Renal cortex interstitium (tissue), 11 donors: ENCODE measurements at regions not wholly inside any gene's neighbourhood (a gene's known extent, or its start where the extent isn't known, plus 50 kb on each side); places are given as distances from the start of the nearest gene placed in this dataset.

Source experiments
- DNase-seq, 11 donors: peaks; one replicate each; pipeline ENCODE4 v3.0.0-alpha.2; 2013; ENCODE audit warnings: low read depth in 9 of 11, low spot score in 4 of 11; ENCODE audit errors: extremely low read depth in 1 of 11

DNA sequence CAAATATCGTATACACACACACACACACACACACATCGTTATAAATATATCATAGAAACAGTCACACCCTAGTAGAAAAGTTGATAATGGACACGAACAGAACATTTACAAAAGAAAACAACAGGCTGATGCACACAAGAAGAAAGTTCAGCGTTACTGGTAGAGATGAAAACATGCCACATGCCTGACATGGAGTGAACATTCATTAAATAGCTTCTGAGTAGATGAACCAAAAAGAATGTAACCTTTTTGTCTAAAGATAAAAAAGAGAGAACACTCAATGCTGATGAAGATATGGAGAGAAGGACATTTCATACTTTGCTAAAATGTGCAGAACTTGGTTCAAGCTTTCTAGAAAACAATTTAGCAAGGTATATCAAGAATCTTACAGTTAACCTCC lies 173.4 kb upstream of the KLF14 start:
- DNase-seq: no peak

DNA sequence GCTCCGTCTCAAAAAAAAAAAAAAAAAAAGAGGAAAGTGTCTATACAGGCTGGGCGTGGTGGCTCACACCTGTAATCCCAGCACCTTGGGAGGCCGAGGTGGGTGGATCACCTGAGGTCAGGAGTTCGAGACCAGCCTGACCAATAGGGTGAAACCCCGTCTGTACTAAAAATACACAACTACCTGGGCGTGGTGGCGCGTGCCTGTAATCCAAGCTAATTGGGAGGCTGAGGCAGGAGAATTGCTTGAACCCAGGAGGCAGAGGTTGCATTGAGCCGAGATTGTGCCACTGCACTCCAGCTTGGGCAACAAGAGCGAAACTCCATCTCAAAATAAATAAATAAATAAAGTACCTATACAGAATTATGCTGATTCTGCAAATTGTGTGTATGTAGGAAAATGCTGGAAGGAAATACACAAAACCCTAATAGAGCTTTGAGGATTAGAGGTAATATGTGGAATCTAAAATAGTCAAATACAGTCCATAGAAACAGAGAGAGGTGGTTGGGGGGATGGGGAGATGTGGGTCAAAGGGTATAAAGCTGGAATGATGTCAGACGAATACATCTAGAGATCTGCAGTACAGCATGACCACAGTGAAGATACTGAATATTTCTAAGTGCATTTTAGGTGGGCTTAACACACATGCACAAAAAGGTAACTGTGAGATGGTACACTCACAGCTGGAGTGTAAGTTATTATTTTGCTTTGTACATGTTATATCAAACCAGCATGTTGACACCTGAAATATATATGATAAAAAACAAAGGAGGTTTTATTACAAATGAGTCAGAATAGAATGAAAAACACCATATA lies 174.5 kb upstream of the KLF14 start:
- no peak for DNase-seq

DNA sequence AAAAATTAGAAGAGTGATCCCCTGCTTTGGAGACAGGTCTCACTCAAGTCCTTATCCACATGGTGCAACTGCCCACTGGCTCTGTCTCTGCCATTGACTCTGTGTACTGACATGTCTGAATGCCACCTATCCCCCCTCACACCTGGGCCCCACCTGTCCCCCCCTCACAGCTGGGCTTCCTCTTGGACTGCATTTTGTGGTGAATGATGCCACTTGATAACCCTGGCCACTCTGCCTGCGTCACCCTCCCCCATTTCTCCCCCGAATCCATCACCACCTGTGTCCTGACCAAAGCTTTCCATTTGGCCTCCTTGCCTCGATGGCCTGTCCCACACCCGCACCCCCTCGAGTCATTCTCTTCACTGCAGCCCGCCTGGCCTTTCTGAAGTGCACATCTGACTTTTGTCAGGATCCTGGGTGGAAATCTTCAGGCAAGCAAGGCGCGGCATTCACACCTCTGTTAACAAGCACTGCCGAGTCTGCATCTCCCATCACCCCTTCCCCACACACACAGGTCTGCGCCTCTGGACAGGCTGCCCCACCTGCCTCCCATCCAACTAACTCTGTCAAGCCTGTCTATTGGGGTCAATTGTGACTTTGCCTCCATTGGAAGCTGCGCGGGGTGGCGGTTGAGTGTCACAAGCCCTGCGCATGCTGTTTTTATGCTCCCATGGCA lies 175.3 kb upstream of the KLF14 start:
- DNase-seq: no peak

DNA sequence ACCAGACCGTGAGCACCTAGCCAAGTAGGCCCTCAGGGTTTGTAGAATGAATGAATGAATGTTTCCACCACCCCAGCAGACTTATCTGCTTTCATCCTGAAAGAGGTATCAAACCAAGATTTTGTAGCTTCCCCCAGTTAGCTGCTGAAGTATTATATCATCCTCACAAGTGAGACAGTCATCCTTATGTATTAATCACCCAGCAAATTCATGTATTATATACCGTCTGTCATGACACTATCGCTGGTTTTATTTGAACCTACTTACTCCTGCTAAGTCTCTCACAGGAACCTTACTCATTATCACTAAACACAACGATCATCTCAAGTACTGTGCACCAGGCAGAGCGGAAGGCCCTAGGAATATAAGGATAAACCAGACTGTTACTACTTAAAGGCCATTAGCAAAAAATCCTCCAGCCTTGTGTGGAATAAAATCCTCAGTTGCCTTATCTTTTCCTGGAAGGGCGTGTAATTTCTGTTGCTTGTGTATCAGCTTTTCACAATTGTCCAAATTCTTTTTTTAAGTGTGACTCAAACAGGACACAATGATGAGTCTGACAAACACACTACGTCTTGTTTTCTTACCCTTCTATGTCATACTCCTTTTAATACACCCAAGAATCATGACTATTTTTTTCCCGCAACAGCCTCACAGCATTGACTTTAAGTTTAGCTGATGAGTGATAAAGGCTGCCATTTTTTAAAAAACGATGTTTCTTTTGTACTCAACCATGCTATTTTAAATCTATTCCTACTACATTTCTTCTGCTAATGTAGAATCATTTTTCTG lies 176.1 kb upstream of the KLF14 start:
- DNase-seq: no peak

DNA sequence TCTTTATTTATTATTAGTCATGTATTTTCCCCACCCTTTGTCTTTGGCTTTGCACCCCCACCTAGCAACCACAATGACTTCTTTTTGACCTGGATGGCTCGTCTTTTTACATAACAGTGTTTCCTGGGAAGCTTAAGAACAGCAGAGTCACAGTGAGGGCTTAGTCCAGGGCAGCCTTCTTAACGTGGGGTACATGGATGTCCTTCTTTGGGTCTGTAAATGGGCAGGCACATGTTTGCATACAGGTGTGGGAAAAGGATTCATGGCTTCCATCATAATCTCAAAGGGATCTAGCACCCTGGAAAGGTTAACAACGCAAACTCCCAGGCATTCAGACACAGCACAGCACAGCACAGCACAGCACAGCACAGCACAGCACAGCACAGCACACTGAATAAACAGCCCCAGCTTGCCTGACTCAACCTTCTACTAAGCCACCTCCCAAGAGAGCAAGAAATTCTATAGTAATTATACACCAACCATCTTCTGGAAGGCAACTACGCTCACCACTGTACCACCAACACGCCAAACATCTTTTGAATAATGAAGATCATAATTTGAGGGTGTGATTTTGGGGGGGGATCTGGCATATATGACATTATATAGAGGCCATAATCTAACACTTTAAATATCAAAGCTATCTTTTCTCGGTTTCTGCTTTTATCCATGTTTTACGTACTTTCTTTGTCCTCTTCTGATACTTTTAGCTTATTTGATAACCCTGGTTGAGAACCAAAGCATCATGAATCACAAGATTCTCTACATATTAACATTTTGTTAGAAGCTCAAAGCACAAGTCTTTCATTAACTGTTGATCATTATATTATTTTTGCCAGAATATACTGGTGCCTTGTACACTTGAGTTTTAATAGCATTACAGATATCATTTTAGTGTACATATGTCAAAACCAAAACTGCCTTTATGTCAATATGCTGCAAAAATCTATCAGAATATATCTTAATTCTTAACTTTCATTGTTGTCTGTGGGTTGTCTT lies 177.2 kb upstream of the KLF14 start:
- DNase-seq: no peak

DNA sequence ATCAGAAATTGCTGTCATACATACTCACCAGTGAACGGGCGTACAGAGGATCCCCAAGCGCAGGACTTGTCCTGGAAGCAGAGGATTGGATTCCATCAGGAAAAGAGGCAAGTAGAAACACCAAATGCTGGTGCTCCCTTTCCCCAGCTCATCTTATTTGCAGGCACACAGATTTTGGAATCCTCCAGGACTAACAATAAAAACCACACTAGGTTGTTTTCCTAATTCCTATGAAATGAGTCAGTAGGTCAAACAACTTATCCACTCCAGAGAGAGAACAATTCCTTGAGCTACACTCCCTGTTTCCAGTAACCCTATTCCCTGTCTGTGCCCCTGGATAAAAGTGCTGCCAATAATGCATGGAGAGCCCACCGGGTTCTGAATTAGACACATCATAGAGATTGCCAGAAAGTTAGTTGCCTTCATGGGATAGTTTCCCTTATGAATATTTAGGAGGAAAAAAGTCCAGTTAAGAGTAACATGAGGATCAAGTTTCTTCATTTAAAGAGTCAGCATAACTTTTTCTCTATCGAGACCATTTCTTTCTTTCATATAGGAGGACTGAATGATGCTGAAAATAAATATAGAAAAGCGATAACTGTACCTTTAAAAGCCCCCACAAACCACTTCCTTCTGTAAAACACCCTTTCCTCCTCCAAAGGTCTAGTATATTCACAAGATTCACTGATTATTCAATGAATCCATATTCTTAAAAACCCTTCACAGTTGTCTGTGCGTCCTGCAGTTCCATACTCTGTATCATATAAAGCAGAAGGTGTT lies 178.3 kb upstream of the KLF14 start:
- no peak for DNase-seq

DNA sequence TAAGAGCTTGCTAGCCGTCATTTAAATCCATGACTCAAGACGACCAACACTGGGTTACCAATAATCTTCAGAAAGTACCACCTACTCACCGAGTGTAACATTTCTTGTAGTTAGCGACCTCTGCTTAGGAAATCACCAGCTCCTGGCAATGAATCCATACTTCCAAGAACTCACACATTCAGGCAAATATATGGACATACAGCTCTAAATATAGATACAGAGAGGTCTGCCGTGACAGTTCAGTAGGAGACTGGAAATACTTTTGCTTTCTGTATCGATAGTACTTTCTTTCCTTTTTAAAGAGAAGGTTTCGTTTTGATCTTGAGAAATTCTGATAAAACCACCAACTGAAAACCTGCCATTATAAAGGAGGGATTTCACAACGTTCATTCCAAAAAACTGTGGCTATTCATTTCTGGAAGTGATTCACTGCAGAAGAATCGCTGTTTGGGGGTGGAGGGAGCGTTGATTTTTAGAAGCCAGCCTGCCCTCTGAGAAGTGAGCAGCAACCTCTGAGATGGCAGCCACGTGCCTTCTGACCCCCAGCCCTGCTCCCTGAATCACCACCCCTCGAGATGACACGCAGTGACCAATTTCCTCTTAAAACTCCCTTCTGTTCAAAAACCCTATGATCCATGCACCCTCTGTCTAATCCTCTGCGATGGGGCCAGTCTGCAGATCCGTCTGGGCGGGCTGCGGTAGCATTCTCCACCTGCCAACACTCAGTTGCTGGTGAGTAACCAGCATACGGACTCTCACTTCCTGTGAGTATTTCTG lies 179.0 kb upstream of the KLF14 start:
- no peak for DNase-seq

DNA sequence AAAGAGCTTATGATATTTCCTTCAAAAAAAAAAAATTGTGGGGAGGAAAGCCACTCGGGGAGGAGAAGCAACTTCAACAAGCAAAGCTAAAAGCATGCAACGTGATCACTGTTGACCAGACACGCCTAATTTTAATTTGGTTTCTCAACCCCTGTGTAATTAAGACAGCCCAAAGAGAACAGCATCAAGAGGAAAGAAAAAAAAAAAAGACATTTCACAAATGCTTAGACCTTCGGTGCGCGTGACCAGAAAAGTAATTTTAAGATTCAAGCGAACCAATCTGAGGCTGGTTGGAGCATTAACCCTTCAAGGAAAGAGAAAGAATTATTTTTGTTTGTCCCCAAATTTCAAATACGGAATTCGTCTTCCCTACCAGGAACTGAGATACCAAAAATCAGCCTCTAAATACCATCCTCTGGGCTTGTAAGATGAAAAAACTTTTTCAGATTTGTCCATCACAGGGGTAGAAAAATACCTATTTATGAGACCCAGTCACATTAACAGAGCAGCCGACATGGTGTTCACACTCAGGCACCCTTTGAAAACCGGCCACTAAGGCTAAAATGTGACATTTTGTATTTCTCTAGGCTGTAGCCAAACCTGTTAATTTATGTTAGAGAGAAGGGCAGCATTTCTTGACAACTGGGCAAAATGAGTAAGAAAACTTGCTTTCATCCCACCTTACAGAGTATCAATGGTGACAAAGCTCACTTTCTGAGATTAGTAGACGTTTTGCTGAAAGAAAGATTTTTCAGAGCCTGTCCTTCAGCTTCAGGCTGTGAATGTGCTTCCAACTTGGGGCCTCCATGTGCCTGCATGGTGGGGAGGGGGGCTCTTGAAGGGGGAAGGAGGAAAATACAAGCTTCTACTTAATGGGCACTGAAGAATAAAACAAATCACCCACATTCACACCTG lies 179.9 kb upstream of the KLF14 start:
- DNase-seq: no peak

DNA sequence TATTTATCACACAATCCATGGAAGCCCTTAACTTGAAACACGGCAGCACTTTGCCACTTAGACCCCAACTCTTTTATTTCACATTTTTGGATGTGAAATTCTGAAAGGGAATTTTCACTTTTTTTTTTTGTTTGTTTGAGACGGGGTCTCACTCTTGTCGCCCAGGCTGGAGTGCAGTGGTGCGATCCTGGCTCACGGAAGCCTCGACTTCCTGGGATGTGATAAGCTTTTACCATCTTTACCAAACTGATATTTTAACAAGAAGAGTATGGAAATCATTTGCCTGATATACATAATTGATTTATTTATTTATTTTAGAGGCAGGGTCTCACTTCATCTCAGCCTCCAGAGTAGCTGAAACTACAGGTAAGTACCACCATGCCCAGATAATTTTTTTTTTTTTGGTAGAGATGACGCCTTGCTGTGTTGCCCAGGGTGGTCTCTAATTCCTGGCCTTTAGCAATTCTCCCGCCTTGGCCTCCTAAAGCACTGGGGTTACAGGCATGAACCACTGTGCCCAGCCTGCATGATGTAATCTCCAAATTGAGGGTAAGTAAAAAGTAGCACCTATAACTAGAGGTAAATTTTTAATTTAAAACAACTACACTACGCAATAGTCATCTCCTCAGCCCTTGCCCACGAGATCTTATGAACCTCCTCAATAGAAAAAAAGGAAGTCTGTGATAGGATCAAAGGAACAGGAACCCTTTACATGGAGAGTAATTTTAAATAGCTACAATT lies 180.7 kb upstream of the KLF14 start:
- DNase-seq: no peak

DNA sequence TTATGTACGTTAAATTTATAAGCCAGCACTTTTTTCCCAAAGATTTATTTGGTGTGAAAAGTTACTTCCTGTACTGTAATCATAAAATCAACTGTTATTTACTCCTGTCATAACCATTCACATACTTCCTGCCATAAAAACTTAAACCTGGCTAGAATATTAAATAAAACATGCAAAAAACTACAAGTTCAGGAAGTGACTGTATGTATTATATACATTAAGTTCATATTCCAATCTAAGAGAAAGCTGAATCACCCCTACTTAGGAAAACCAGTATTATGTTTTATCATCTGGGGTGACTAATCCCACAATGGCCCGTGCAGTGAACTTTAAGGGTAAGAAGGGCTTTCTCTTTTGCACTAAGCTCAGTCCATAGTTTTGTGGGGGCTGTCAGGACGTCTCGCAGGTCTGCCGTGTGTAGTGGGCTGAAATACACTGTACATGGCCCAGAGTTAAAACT lies 183.7 kb upstream of the KLF14 start:
- DNase-seq: no peak

DNA sequence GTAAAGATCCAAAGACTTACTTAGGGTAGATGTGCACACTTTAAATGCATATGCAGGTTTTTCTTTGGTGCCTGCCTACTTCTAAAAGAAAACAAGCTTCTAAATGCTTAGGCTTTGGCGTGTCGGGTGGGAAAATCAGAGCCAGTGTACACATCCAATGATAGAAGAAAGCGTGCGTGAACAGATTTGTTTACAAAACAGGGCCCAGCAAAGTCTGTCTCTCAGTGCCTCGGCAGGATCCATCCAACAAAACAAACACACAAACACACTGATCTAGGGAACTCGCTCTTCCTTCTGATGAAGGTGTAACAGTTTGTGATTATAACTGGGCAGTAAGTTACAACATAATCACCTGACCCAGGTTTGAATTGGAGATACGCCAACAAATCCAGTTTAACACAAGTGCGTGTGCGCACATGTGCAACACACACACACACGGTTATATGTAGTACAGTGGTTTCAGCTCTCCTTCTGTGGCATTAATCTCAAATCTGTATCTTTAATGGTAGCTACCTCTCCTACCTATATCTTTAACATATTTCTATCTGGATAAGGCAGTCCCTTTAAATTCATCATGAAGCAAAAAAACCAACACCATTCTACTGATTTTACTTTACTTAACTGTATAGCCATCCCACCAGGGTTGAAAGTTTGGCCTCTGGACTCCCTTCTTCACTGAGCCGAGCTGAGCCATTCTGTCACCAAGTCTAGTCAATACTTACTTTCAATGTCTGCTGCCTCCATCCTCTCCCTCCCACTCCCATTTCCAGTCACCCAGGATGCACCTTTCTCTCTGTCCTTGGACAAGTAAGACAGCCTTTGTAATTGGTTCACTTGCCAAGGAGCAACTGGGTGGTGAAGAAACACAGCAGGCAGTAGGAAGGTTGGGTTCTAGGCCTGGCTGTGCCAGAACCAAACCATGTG lies 184.4 kb upstream of the KLF14 start:
- DNase-seq: no peak

DNA sequence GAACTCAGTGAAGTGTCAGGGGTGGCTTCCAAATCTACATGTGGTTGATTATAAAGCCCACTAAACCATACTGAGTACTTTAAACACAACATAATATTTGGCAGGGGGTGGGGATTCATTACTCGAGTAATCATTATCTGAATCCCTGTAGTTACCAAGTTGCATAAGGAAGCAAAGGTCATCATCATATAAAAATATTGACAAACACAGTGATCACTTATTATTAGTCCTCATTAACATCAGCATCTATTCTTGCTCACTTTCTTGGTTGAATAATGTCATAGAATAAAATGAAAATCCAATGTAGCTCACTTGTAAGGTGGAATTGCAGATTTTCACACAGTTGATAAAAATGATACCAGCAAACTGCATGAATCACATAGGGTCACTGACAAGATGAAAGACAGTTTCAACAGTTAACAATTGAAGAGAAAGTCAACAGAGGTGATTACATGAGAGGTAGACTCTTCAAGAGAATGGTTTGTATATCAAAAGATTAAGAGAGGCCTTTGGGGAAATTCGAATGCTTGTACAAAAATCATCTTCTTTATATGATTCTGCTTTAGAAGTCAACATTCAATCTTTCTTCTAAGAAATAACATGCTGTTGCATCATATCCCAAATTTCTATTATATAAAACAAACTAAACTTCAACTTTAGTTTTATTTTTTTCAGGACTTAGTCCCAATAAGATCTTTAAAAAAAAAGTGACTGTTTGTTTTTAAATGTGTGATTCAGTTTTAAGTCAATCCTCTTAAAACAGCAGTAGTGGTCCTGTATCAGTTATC lies 185.5 kb upstream of the KLF14 start:
- no peak for DNase-seq

DNA sequence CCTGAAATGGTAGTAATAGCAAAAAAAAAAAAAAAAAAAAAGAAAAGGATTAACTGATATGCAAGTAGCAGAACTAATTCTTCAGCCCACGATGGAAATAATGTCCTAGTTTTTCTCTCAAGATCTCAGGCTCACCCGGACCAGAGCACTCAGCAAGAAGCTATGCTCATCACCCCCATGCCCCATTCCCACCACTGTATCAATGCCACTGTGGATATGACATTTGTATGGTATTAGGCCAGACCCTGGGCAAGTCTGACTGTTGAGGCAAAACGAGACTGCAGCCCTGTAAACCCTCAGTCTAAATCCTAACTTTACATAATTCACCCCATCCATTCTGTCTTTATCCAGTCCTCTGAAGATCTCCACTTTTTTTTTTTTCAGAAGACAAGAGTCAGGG lies 186.1 kb upstream of the KLF14 start:
- DNase-seq: no peak
